DMS153 (cell line): ENCODE measurements at regions not wholly inside any gene's neighbourhood (a gene's known extent, or its start where the extent isn't known, plus 50 kb on each side); places are given as distances from the start of the nearest gene placed in this dataset.

Source experiments
- DNase-seq: peaks from one replicate; lab custom pipeline; 2025; lab: John Stamatoyannopoulos, UW

DNA sequence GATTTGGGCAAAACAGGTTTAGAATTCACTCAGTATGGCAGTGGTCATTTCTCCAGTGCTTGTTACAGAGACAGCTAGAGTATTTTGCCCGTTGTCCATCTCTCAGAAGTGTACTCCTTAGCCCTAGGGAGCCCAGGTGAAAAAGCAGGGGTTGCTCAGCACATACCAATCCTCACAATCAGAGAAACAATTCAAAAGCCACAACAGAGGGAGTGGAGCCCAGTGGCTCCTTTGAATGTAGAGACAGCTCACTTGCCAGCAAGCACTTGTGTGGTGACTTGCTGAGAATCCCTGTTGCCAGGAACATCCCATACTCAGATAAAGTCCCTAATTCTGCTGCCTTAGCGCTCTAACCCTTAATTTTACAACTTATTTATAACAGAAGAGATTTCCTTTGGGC is 1488.3 kb downstream of the RPA4 start:
- no peak for DNase-seq

GRCh38 chrX:98379134-98379533 is 1495.4 kb downstream of the RPA4 start:
- no peak for DNase-seq

- DNase-seq, result no peak
These were observed 1496.4 kb downstream of the RPA4 start for GRCh38 chrX:98380106-98380505.

GRCh38 chrX:98380556-98380955 is 1496.8 kb downstream of the RPA4 start:
- no peak for DNase-seq

DNA sequence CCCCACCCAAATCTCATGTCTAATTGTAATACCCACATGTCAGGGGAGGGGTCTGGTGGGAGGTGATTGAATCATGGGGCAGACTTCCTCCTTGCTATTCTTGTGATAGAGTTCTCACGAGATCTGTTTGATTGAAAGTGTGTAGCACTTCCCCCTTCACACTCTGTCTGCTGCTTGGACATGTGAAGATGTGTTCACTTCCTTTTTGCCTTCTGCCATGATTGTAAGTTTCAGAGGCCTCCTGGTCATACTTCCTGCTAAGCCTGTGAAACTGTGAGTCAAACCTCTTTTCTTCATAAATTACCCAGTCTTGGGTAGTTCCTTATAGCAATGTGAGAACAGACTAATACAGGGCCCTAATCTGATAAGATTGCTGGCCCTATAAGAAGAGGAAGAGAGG is 1514.8 kb downstream of the RPA4 start:
- DNase-seq, result no peak

- DNase-seq, result no peak
These were observed 1521.7 kb downstream of the RPA4 start for GRCh38 chrX:98405376-98405775.

DNA sequence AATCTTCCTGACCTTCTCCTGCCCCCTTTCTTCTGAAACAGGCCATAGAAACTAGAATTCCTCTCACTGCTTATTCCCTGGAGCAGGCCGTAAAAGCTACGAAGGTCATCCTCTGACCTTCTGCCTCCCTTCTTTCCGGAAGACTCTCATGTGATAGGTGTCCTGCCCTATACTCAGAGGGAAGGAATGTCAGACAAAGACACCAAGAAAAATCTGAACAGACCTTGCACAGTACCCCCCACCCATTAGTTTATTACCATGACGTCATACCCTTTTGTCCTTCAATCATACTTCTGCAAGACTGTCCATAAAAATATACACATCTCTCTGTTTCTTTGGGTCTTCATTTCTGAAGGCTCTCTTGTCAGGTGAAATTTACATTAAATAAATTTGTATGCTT is 1523.9 kb downstream of the RPA4 start:
- DNase-seq, result no peak

DNA sequence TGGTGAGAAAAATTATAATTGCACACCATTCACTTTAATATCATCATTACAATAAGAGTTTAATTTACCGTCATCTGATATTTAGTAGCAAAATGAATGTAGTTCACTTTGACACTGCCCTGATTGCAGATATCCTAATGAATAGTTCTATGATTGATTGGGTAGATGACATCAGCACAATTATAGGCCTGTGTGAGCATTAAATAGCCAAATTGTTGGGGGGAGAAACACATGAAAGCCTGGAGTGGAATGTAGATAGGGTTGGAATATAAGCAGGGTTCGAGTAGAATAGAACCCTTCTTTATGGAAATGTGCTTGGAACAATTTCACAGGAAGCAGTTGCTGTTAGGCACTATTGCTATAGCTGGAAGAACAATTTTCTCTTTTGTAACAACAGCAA is 1526.2 kb downstream of the RPA4 start:
- DNase-seq, result no peak

DNA sequence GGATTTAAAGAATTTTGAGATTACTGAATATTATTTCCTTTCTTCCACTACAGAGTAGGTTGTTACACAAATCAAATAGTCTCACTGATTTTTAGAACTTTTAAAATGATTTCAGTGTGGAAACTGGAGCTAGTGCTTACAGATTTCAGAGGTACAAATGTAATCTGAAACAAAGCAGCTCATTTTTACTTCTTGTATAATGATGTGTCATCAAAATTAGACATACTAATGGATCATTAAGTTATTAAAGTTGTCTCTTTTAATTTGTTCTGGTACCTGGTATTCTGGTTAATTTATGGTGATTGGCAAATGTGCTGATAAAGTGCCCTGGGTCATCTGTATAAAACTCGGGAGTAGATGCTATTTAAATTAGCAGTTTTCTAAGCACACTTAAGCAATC is 1528.3 kb downstream of the RPA4 start:
- DNase-seq, result no peak

- no peak for DNase-seq
These were observed 1538.8 kb downstream of the RPA4 start for GRCh38 chrX:98422536-98422935.

DNA sequence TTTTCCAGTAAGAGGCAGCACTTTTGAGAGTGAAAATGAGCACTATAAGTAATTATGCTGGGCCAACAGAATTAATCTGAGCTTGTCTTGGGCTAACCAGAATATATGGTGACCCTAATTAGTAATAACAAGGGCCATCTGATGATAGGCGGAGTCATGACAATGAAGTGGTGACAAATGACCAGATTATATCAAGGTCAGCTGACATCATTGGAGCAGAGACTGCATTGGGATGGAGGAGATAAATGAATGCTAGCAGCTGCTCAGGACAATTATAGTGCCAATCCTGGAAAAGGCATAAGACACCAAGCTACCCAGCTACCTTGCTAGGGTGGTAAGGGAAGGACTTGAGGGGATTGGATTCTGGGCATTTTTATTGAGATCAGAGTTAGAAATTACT is 1548.7 kb downstream of the RPA4 start:
- no peak for DNase-seq

GRCh38 chrX:98448524-98448923 is 1564.8 kb downstream of the RPA4 start:
- no peak for DNase-seq

GRCh38 chrX:98452456-98452855 is 1568.7 kb downstream of the RPA4 start:
- DNase-seq, result no peak

GRCh38 chrX:98459669-98460068 is 1576.0 kb downstream of the RPA4 start:
- DNase-seq, result no peak

GRCh38 chrX:98480606-98481005 is 1596.9 kb downstream of the RPA4 start:
- no peak for DNase-seq

DNA sequence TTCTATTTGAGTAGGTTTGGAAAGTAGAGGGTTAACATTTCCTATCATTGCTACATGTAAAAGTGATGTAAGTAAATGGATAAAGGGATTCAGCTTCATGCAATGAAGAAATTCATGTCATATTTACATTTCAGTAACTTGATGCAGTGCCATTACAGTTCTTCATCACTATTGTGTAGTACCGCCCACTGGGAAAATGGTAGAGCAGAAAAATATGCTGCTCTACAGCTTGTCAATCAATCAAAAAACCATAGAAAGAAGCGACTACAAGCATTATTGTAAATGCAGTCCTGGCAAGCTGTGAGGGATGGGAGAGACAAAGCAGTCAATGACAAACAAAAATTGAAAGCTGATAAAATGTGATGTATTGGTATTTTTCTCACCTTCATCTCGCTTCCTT is 1597.9 kb downstream of the RPA4 start:
- no peak for DNase-seq

DNA sequence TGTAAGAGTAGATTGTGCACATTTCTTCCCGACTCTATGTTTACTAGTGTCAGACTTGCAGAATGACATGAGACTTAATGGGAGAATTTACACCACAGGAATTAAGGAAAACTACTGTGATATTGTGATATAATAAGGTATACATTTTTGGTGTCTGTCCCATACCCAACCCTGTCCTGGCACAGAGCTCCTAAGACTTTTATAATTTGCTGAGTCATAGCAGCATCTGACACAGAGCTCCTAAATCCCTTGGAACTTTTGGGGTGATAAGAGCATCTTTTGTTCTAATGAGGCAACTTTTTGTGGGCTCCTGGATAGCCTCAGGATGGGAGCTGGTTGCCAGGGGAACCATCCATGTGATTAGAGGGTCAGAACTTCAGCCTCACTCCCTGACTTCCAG is 1607.0 kb downstream of the RPA4 start:
- DNase-seq, result no peak

DNA sequence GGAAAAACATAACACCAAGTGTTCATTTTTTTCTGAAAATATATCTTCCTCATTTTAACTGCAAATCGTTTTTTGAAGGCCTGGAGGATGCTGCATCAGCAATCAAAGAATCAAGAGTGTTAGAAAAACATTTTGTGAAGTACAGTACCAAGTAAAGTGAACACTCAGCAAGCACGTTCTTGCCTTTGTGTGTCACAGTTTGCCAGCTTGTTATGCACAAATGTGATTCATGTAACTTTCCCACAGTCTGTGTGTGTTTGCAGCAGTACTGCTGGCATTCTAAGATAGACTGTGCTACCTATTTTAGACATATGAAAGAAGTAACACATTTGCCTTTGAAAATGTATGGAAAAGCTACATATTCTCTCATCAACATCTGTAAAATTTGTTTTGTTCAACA is 1617.7 kb downstream of the RPA4 start:
- no peak for DNase-seq

GRCh38 chrX:98506907-98507306 is 1623.2 kb downstream of the RPA4 start:
- no peak for DNase-seq

- no peak for DNase-seq
These were observed 1630.3 kb downstream of the RPA4 start for GRCh38 chrX:98514032-98514431.

DNA sequence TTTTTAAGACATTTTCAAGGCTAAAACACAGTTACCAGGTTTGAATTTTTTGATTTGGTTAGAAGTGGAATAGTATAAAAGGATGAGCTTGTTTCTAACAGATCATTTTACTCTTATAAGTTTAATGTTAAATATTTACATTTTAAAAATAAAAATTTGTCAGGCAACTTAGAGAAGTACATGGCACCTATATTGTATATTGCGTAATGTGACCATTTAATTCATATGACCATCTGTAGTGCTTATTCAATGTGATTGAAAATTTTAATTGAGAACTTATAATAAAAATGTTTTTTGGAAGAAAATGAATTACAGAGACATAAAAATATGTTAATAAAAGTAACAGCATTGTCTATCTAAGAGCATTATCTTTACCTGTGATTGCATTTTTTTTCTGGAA is 1632.4 kb downstream of the RPA4 start:
- DNase-seq, result no peak

- DNase-seq, result no peak
These were observed 1639.3 kb downstream of the RPA4 start for GRCh38 chrX:98523026-98523425.

DNA sequence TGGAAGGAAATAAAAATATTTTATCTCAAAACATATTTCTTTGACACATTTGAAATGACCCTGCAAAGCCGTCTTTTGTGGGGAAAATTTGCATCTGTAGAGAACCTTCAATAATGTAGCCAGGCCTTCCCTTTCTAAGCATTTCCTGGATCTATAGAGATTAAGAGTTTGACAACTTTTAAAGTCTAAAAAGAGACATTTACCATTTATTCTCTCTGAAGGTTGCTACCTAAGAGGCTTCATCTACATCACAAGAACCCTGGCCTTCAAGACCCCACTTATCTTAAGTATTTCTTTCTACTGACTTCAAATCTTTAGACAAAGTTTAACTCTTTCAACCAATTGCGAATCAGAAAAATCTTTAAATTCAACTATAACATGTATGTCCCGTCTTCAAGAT is 1639.8 kb downstream of the RPA4 start:
- DNase-seq, result no peak

GRCh38 chrX:98548519-98548918 is 1664.8 kb downstream of the RPA4 start:
- DNase-seq, result no peak

DNA sequence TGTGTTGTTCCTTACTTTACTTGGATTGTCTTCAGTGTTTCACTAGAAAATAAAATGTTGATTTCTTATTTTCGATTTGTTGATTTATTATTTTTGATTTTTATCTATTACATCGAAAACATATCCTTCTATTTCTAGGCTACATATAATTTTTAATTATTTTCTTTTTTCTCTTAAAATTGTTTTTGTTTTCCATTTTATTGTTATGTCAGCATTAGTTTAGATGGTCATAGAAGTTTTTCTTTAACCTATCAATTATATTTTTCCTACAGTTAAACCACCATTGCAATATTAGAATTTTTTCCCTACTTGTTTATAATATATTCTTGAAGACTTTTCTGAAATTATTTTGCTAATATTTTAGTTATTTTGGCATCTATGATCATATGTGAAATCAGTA is 1685.1 kb downstream of the RPA4 start:
- DNase-seq, result no peak
